Esophagus muscularis mucosa (tissue), 3 donors: ENCODE measurements at regions not wholly inside any gene's neighbourhood (a gene's known extent, or its start where the extent isn't known, plus 50 kb on each side); places are given as distances from the start of the nearest gene placed in this dataset.

Experiments
- POLR2AphosphoS5 ChIP-seq, 2 donors: sonication (generic); formaldehyde crosslinking; IDR thresholded peaks; one replicate each; pipeline ENCODE4 v1.6.1; 2017; ENCODE audit warnings: antibody characterized with exemption in 2 of 2
- TF ChIP-seq, protein P1 (sequence below), 3 experiments: fragments of 200-600 bp in 2 of 3; fragments of 450-650 bp in 1 of 3; sonication (generic) in 2 of 3; IDR thresholded peaks; one replicate each; pipeline ENCODE4 v1.5.1; 2017 to 2019; ENCODE audit warnings: antibody characterized with exemption in 3 of 3, mild to moderate bottlenecking in 2 of 3, moderate library complexity in 1 of 3

DNA sequence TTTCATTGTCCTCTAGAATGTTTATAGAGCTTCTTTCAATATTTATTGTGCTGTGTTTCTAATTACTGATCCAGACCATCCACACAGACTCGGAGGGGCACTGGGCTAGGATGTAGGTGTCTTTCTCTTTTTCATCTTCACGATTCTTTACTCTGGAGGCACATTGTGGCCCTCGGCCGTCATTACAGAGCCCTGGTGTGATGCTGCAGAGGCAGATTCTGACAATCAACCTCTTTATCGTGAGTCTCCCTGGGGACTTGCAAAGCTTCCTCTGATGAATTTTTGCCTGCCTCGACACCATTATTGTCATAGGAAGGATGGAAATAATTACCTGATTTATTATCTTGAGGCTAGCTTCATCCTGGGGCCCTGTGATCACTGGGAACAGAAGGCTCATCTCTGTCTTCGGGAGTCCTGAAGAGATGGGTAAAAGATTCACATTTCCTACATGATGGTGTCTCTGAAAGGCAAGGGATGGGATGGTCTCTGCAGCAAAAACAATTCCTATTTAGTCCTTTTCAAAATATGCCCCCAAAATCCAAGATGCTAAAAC is 89.4 kb downstream of the SEC16B start:
- TF ChIP-seq, protein P1, sequence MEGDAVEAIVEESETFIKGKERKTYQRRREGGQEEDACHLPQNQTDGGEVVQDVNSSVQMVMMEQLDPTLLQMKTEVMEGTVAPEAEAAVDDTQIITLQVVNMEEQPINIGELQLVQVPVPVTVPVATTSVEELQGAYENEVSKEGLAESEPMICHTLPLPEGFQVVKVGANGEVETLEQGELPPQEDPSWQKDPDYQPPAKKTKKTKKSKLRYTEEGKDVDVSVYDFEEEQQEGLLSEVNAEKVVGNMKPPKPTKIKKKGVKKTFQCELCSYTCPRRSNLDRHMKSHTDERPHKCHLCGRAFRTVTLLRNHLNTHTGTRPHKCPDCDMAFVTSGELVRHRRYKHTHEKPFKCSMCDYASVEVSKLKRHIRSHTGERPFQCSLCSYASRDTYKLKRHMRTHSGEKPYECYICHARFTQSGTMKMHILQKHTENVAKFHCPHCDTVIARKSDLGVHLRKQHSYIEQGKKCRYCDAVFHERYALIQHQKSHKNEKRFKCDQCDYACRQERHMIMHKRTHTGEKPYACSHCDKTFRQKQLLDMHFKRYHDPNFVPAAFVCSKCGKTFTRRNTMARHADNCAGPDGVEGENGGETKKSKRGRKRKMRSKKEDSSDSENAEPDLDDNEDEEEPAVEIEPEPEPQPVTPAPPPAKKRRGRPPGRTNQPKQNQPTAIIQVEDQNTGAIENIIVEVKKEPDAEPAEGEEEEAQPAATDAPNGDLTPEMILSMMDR (IDR thresholded peaks at IDR 0.05), result no peak
- no peak for TF ChIP-seq POLR2AphosphoS5 (IDR thresholded peaks at IDR 0.05)
